ENCODE measurements at regions not wholly inside any gene's neighbourhood (a gene's known extent, or its start where the extent isn't known, plus 50 kb on each side); places are given as distances from the start of the nearest gene placed in this dataset.

- Histone ChIP-seq H3K4me1 (ENCODE audit: low read depth, poor library complexity, severe bottlenecking) (no peaks in the 10 kb centered on the region), H3K27ac (no peak overlapping the region), H3K9ac (no peak overlapping the region), H3K79me2 (ENCODE audit: insufficient read depth, low read depth) (no peaks in the 10 kb centered on the region), H4K20me1 (ENCODE audit: insufficient read depth) (no peaks in the 10 kb centered on the region), H3K4me2 (no peak overlapping the region), H3K36me3 (ENCODE audit: insufficient read depth) (no peaks in the 10 kb centered on the region), H3K4me3 (IDR thresholded peaks at IDR 0.05; ENCODE audit: insufficient read depth, low read depth, low read length) (no peak overlapping the region), H3K27me3 (ENCODE audit: insufficient read depth, low read depth) (no peaks in the 10 kb centered on the region), H2AFZ (ENCODE audit: low read depth) (no peak overlapping the region)
- no peak for TF ChIP-seq CTCF (conservative IDR thresholded peaks at IDR 0.05; ENCODE audit: low read depth, low read length)
Measured at GRCh38 chr7:38057829-38058228, 120.2 kb upstream of the STARD3NL start.

DNA sequence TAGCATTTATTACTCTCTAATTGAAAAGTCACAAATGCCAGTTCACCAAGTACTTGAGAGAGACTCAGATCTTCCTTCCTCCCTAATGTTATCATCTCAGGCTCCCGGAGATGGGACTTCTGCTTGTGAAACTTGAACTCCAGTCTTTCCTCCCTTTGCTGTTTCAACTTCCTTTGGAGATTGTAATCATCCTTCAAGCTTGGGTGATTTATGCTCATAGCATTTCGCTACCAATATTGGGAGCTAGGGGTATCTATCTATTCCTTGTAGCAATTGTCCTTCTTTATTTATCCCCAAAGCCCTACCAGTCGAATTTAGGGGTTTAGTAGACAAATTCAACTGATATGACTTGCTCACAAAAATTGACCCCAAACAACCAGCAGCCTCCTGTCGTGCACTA is 117.9 kb upstream of the STARD3NL start:
- H3K79me2 ChIP-seq (ENCODE audit: insufficient read depth, low read depth) = no peaks in the 10 kb centered on the region
- H3K9ac ChIP-seq = no peak overlapping the region
- no peak overlapping the region for H3K4me2 ChIP-seq
- no peaks in the 10 kb centered on the region for H4K20me1 ChIP-seq (ENCODE audit: insufficient read depth)
- H3K4me3 ChIP-seq (IDR thresholded peaks at IDR 0.05; ENCODE audit: insufficient read depth, low read depth, low read length) = no peak overlapping the region
- H3K27ac ChIP-seq = no peak overlapping the region
- TF ChIP-seq CTCF (conservative IDR thresholded peaks at IDR 0.05; ENCODE audit: low read depth, low read length) = no peak
- H3K4me1 ChIP-seq (ENCODE audit: low read depth, poor library complexity, severe bottlenecking) = no peaks in the 10 kb centered on the region
- no peaks in the 10 kb centered on the region for H3K27me3 ChIP-seq (ENCODE audit: insufficient read depth, low read depth)
- H3K36me3 ChIP-seq (ENCODE audit: insufficient read depth) = no peaks in the 10 kb centered on the region
- H2AFZ ChIP-seq (ENCODE audit: low read depth) = no peak overlapping the region

DNA sequence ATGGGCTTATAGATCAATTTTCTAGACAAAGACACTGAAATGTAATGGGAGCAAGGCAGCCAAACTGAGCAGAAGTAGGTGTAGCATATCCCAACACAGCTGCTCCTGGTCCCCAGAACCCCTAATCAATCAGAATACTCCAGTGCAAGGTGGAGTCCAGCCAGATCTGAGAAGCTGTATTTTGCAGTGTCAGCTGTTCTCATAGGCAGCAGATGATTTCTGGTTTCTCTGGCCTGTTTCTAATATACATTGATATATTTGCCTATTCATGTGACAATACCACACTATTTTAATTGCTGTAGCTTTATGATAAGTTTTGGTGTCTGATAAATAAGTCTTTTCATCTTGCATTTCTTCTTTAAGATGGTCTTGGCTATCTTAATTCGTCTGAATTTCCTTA is 117.4 kb upstream of the STARD3NL start:
- Histone ChIP-seq H3K36me3 (ENCODE audit: insufficient read depth) (no peaks in the 10 kb centered on the region), H3K4me3 (IDR thresholded peaks at IDR 0.05; ENCODE audit: insufficient read depth, low read depth, low read length) (no peak overlapping the region), H3K4me1 (ENCODE audit: low read depth, poor library complexity, severe bottlenecking) (no peaks in the 10 kb centered on the region), H4K20me1 (ENCODE audit: insufficient read depth) (no peaks in the 10 kb centered on the region), H3K27ac (no peak overlapping the region), H2AFZ (ENCODE audit: low read depth) (no peak overlapping the region), H3K9ac (no peak overlapping the region), H3K79me2 (ENCODE audit: insufficient read depth, low read depth) (no peaks in the 10 kb centered on the region), H3K4me2 (no peak overlapping the region), H3K27me3 (ENCODE audit: insufficient read depth, low read depth) (no peaks in the 10 kb centered on the region)
- no peak for TF ChIP-seq CTCF (conservative IDR thresholded peaks at IDR 0.05; ENCODE audit: low read depth, low read length)

- Histone ChIP-seq H3K36me3 (ENCODE audit: insufficient read depth) (no peaks in the 10 kb centered on the region), H3K27ac (no peak overlapping the region), H4K20me1 (ENCODE audit: insufficient read depth) (no peaks in the 10 kb centered on the region), H3K4me1 (ENCODE audit: low read depth, poor library complexity, severe bottlenecking) (no peaks in the 10 kb centered on the region), H3K9ac (no peak overlapping the region), H3K79me2 (ENCODE audit: insufficient read depth, low read depth) (no peaks in the 10 kb centered on the region), H2AFZ (ENCODE audit: low read depth) (no peak overlapping the region), H3K4me3 (IDR thresholded peaks at IDR 0.05; ENCODE audit: insufficient read depth, low read depth, low read length) (no peak overlapping the region), H3K4me2 (no peak overlapping the region), H3K27me3 (ENCODE audit: insufficient read depth, low read depth) (no peaks in the 10 kb centered on the region)
- no peak for TF ChIP-seq CTCF (conservative IDR thresholded peaks at IDR 0.05; ENCODE audit: low read depth, low read length)
Measured at GRCh38 chr7:38066391-38066790, 111.7 kb upstream of the STARD3NL start.

GRCh38 chr7:38068461-38068860 is 109.6 kb upstream of the STARD3NL start:
- Histone ChIP-seq H3K36me3 (ENCODE audit: insufficient read depth) (no peaks in the 10 kb centered on the region), H3K4me3 (IDR thresholded peaks at IDR 0.05; ENCODE audit: insufficient read depth, low read depth, low read length) (no peak overlapping the region)

More at GRCh38 chr7:38068461-38068860, 109.6 kb upstream of the STARD3NL start:
- no peaks in the 10 kb centered on the region for H3K27me3 ChIP-seq (ENCODE audit: insufficient read depth, low read depth)
- H3K79me2 ChIP-seq (ENCODE audit: insufficient read depth, low read depth) = no peaks in the 10 kb centered on the region
- H2AFZ ChIP-seq (ENCODE audit: low read depth) = no peak overlapping the region
- H3K4me2 ChIP-seq = no peak overlapping the region
- no peak for TF ChIP-seq CTCF (conservative IDR thresholded peaks at IDR 0.05; ENCODE audit: low read depth, low read length)
- no peaks in the 10 kb centered on the region for H4K20me1 ChIP-seq (ENCODE audit: insufficient read depth)
- H3K9ac ChIP-seq = no peak overlapping the region
- no peaks in the 10 kb centered on the region for H3K4me1 ChIP-seq (ENCODE audit: low read depth, poor library complexity, severe bottlenecking)
- H3K27ac ChIP-seq = no peak overlapping the region
